ENCODE measurements at regions not wholly inside any gene's neighbourhood (a gene's known extent, or its start where the extent isn't known, plus 50 kb on each side); places are given as distances from the start of the nearest gene placed in this dataset.
"Not testable (repeated sequence)": the region's sequence is repeated elsewhere in the genome, so short reads cannot be mapped to it uniquely, and the experiment has no call there.

- not testable (repeated sequence) for DNase-seq
Measured at GRCh38 chr17:15864061-15864460, 80.9 kb upstream of the ADORA2B start.

- not testable (repeated sequence) for DNase-seq
Measured at GRCh38 chr17:15864472-15864871, 80.5 kb upstream of the ADORA2B start.

GRCh38 chr17:15866015-15866414, 78.9 kb upstream of the ADORA2B start:
- not testable (repeated sequence) for DNase-seq

GRCh38 chr17:15867331-15867730, 77.6 kb upstream of the ADORA2B start:
- not testable (repeated sequence) for DNase-seq

- DNase-seq = not testable (repeated sequence)
Measured at GRCh38 chr17:15869868-15870267, 75.1 kb upstream of the ADORA2B start.

GRCh38 chr17:15872677-15873076, 72.3 kb upstream of the ADORA2B start:
- DNase-seq = not testable (repeated sequence)

GRCh38 chr17:15877882-15878500, 66.9 kb upstream of the ADORA2B start:
- not testable (repeated sequence) for DNase-seq

GRCh38 chr17:15882058-15882720, 62.7 kb upstream of the ADORA2B start:
- DNase-seq = no peak

GRCh38 chr17:15882777-15883176, 62.2 kb upstream of the ADORA2B start:
- no peak for DNase-seq

GRCh38 chr17:15883617-15884111, 61.3 kb upstream of the ADORA2B start:
- DNase-seq = no peak

- no peak for DNase-seq
Measured at GRCh38 chr17:15884731-15885130, 60.2 kb upstream of the ADORA2B start.

GRCh38 chr17:15885770-15886169, 59.2 kb upstream of the ADORA2B start:
- DNase-seq = no peak

- DNase-seq = no peak
Measured at GRCh38 chr17:15886221-15886620, 58.7 kb upstream of the ADORA2B start.

GRCh38 chr17:15886804-15887203, 58.1 kb upstream of the ADORA2B start:
- DNase-seq = no peak

GRCh38 chr17:15888436-15888835, 56.5 kb upstream of the ADORA2B start:
- DNase-seq = no peak

- no peak for DNase-seq
Measured at GRCh38 chr17:15890279-15890892, 54.5 kb upstream of the ADORA2B start.

- no peak for DNase-seq
Measured at GRCh38 chr17:15891318-15891717, 53.6 kb upstream of the ADORA2B start.

GRCh38 chr17:15892244-15892643, 52.7 kb upstream of the ADORA2B start:
- no peak for DNase-seq

GRCh38 chr17:15892731-15893657, 51.9 kb upstream of the ADORA2B start:
- no peak for DNase-seq

GRCh38 chr17:15893658-15894024, 51.3 kb upstream of the ADORA2B start:
- DNase-seq = no peak

- DNase-seq = no peak
Measured at GRCh38 chr17:15894258-15894657, 50.7 kb upstream of the ADORA2B start.

- DNase-seq = no peak
Measured at GRCh38 chr17:15894913-15895658, 49.8 kb upstream of the ADORA2B start.
